ENCODE measurements at regions not wholly inside any gene's neighbourhood (a gene's known extent, or its start where the extent isn't known, plus 50 kb on each side); places are given as distances from the start of the nearest gene placed in this dataset.

DNA sequence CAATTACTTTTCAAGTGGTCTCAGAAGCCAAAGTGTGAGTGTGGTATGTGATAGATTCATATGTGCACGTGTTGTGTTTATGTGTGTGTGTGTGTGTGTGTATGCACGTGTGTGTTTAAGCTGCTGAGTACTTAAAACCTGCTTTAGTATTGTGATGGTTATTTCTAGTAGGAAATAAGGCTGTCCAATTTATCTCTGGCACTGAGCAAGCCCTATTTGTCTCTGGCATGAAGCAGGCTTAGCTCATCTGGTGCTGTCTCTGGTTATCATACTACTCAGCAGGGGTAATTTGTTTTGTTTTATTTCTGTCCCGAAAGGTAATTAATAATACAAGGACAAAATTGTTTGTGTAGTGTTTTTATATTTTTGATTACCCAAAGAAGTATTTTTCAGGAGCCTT, 333.7 kb downstream of the FAT3 start:
- no peak overlapping the region for H3K4me3 ChIP-seq (ENCODE audit: low read length in 2 of 2)
- intact Hi-C loops (cut with DNase I) = loop anchor here in 1 of 2 donors (10.0 kb wide), 1 partner anchor 344 kb away; no protein-coding TSS in a partner anchor
- no peak for ATAC-seq (ENCODE audit: low FRiP score)
- 35 to 43% methylated on average over 3 of the region's 3 CpGs for WGBS, 2 donors
- H3K27me3 ChIP-seq (ENCODE audit: control insufficient read depth in 1 of 2, insufficient read depth in 2 of 2, low read length in 1 of 2) = no peaks in the 10 kb centered on the region
- H3K9me3 ChIP-seq (ENCODE audit: control insufficient read depth, low read length) = no peaks in the 10 kb centered on the region
- H3K36me3 ChIP-seq (ENCODE audit: control insufficient read depth in 1 of 2, insufficient read depth in 2 of 2, low read length in 1 of 2) = no peaks in the 10 kb centered on the region
- no peaks in the 10 kb centered on the region for H3K4me1 ChIP-seq (ENCODE audit: control insufficient read depth in 1 of 2, insufficient read depth in 2 of 2, low read length in 2 of 2)
- no peak for DNase-seq
- H3K27ac ChIP-seq (ENCODE audit: low read depth in 1 of 2, low read length in 2 of 2) = no peak overlapping the region

DNA sequence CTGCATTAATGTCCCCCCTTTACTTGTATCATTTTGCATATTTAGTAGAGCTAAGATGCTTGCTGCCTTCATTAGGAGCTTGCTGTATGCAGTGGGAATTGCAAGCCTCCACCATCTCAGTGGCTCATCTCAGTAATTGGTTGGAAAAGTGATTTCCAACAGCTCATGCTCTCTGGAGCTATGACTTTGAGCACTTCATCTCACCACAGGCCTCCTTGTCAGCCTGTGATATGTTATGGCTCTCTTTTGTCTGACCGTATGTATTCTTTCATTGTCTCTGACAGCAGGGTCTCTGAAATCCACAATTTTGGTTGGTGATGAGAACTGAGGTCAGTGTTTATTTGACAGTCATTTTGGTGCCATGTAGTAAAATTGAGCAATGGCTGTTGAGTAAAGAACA, 345.1 kb downstream of the FAT3 start:
- ATAC-seq (ENCODE audit: low FRiP score) (no peak), DNase-seq (no peak)
- intact Hi-C loops (cut with DNase I) = no loop called here
- 85 to 92% methylated on average over 1 of the region's 1 CpG for WGBS, 2 donors
- Histone ChIP-seq H3K4me1 (ENCODE audit: control insufficient read depth in 1 of 2, insufficient read depth in 2 of 2, low read length in 2 of 2) (no peaks in the 10 kb centered on the region), H3K36me3 (ENCODE audit: control insufficient read depth in 1 of 2, insufficient read depth in 2 of 2, low read length in 1 of 2) (no peaks in the 10 kb centered on the region), H3K27me3 (ENCODE audit: control insufficient read depth in 1 of 2, insufficient read depth in 2 of 2, low read length in 1 of 2) (no peaks in the 10 kb centered on the region), H3K27ac (ENCODE audit: low read depth in 1 of 2, low read length in 2 of 2) (no peak overlapping the region), H3K4me3 (ENCODE audit: low read length in 2 of 2) (no peak overlapping the region), H3K9me3 (ENCODE audit: control insufficient read depth, low read length) (no peaks in the 10 kb centered on the region)

DNA sequence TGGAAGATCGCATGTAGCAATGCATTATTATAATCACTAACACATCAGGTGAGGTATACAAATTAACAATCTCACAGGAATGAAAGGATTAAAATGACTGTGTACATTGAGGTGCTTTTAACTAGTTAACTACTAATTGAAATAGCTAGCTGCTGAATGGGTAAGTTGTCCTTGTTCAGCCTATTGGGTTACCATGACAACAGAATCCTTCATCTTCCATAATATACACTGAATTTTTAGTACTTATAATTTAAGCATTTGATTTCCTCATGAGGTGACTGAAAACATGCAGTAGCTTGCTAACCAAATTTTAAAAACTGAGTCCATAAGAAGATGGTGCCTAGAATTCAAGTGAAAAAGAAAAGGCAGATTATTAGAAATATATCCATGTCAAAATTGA, 347.9 kb downstream of the FAT3 start:
- Histone ChIP-seq H3K4me1 (ENCODE audit: control insufficient read depth in 1 of 2, insufficient read depth in 2 of 2, low read length in 2 of 2) (no peaks in the 10 kb centered on the region), H3K27me3 (ENCODE audit: control insufficient read depth in 1 of 2, insufficient read depth in 2 of 2, low read length in 1 of 2) (no peaks in the 10 kb centered on the region), H3K27ac (ENCODE audit: low read depth in 1 of 2, low read length in 2 of 2) (no peak overlapping the region), H3K36me3 (ENCODE audit: control insufficient read depth in 1 of 2, insufficient read depth in 2 of 2, low read length in 1 of 2) (no peaks in the 10 kb centered on the region), H3K9me3 (ENCODE audit: control insufficient read depth, low read length) (no peaks in the 10 kb centered on the region), H3K4me3 (ENCODE audit: low read length in 2 of 2) (no peak overlapping the region)
- 99 to 100% methylated on average over 1 of the region's 1 CpG for WGBS, 2 donors
- DNase-seq = no peak
- intact Hi-C loops (cut with DNase I) = no loop called here
- ATAC-seq (ENCODE audit: low FRiP score) = no peak

DNA sequence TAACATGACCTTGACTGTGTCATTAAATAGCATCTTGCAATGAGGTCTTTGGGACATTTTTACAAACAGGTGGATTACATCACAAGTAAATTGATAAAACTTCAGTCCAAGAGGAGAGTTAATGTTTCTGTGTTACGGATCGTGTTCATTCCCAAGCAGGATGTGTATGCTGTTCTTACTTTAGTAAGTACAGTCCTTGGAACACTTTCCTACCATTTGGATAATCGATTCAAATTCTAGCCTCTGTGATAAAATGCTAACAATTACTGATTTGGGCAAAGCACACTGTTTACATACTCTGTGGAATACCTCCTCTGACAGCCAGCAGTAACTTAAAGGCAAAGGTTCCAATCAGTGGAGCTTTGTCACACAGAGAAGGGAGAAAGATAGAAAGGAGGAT, 351.7 kb downstream of the FAT3 start:
- no peaks in the 10 kb centered on the region for H3K27me3 ChIP-seq (ENCODE audit: control insufficient read depth in 1 of 2, insufficient read depth in 2 of 2, low read length in 1 of 2)
- ATAC-seq (ENCODE audit: low FRiP score) = no peak
- intact Hi-C loops (cut with DNase I) = no loop called here

DNA sequence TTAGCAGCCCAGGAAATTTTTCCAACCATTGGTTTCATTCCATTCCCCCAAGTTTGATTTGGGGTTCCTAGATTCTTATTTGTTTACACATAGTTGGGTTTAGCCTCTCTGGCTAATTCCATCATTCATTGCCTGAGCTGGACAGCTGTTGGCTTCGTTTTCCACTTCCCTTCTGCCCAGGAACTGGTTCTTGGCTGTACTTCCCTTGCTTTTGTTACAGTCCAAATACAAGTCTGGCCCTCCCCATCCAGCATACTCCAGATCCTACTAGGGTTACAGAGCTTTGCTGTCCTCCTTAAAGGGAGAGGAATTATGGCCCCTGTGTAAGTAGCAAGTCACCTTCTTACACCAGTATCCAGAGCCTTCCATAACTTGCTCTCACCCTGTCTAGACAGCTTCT, 356.3 kb downstream of the FAT3 start:
- 4% methylated on average over 1 of the region's 1 CpG for WGBS, 2 donors
- Histone ChIP-seq H3K9me3 (ENCODE audit: control insufficient read depth, low read length) (no peaks in the 10 kb centered on the region), H3K36me3 (ENCODE audit: control insufficient read depth in 1 of 2, insufficient read depth in 2 of 2, low read length in 1 of 2) (no peaks in the 10 kb centered on the region), H3K27ac (ENCODE audit: low read depth in 1 of 2, low read length in 2 of 2) (no peak overlapping the region), H3K4me3 (ENCODE audit: low read length in 2 of 2) (no peak overlapping the region), H3K4me1 (ENCODE audit: control insufficient read depth in 1 of 2, insufficient read depth in 2 of 2, low read length in 2 of 2) (peaks cover 0 to 2% of the 10 kb centered on the region in 2 donors), H3K27me3 (ENCODE audit: control insufficient read depth in 1 of 2, insufficient read depth in 2 of 2, low read length in 1 of 2) (no peaks in the 10 kb centered on the region)
- DNase-seq (no peak), ATAC-seq (ENCODE audit: low FRiP score) (no peak)
- intact Hi-C loops (cut with DNase I) = no loop called here

More for the DNA sequence above, 351.7 kb downstream of the FAT3 start:
- peaks cover 0 to 2% of the 10 kb centered on the region in 2 donors for H3K4me1 ChIP-seq (ENCODE audit: control insufficient read depth in 1 of 2, insufficient read depth in 2 of 2, low read length in 2 of 2)
- no peaks in the 10 kb centered on the region for H3K36me3 ChIP-seq (ENCODE audit: control insufficient read depth in 1 of 2, insufficient read depth in 2 of 2, low read length in 1 of 2)
- H3K27ac ChIP-seq (ENCODE audit: low read depth in 1 of 2, low read length in 2 of 2) = no peak overlapping the region
- no peak overlapping the region for H3K4me3 ChIP-seq (ENCODE audit: low read length in 2 of 2)
- no peak for DNase-seq
- H3K9me3 ChIP-seq (ENCODE audit: control insufficient read depth, low read length) = no peaks in the 10 kb centered on the region
- 65 to 72% methylated on average over 3 of the region's 3 CpGs for WGBS, 2 donors

DNA sequence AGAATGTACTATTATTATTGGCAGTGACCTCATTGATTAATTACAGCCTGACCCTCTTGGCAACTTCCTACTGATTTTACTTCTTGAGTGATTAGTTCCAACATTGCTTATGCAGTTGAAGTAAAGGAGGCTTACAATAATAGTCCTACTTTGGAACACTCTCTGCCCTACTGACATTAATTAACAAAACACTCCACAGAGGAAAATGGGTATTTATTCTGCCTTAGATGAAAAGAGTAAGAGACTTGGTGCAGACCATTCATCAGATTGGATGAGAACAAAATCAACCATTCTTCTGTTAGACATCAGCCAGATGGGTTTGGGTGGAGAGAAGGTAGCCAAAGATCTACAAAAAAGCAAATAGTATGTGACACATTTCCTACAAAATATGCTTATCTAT, 363.8 kb downstream of the FAT3 start:
- intact Hi-C loops (cut with DNase I) = no loop called here
- Histone ChIP-seq H3K36me3 (ENCODE audit: control insufficient read depth in 1 of 2, insufficient read depth in 2 of 2, low read length in 1 of 2) (no peaks in the 10 kb centered on the region), H3K27ac (ENCODE audit: low read depth in 1 of 2, low read length in 2 of 2) (no peak overlapping the region), H3K27me3 (ENCODE audit: control insufficient read depth in 1 of 2, insufficient read depth in 2 of 2, low read length in 1 of 2) (no peaks in the 10 kb centered on the region), H3K4me3 (ENCODE audit: low read length in 2 of 2) (no peak overlapping the region), H3K9me3 (ENCODE audit: control insufficient read depth, low read length) (no peaks in the 10 kb centered on the region), H3K4me1 (ENCODE audit: control insufficient read depth in 1 of 2, insufficient read depth in 2 of 2, low read length in 2 of 2) (no peaks in the 10 kb centered on the region)
- ATAC-seq (ENCODE audit: low FRiP score) (no peak), DNase-seq (no peak)

DNA sequence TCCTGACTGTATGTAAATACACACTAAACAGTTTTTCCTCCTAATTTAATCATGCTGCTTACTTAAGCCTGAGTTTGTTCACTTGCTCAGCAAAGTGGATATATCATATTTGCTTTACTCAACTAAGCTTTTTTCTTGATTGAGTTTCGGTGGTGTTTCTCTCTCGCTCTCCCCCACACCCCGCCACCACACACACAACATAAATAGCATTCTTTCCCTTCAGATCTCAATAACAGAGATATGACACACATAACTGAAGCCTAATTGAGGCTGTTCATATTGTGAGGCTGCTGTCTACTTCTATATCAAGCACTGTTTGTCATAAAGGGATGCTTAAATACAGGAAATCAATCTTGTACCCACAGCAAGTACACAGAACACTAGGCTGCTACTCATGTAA, 364.9 kb downstream of the FAT3 start:
- Histone ChIP-seq H3K4me1 (ENCODE audit: control insufficient read depth in 1 of 2, insufficient read depth in 2 of 2, low read length in 2 of 2) (no peaks in the 10 kb centered on the region), H3K4me3 (ENCODE audit: low read length in 2 of 2) (no peak overlapping the region), H3K27ac (ENCODE audit: low read depth in 1 of 2, low read length in 2 of 2) (no peak overlapping the region), H3K9me3 (ENCODE audit: control insufficient read depth, low read length) (no peaks in the 10 kb centered on the region), H3K36me3 (ENCODE audit: control insufficient read depth in 1 of 2, insufficient read depth in 2 of 2, low read length in 1 of 2) (no peaks in the 10 kb centered on the region), H3K27me3 (ENCODE audit: control insufficient read depth in 1 of 2, insufficient read depth in 2 of 2, low read length in 1 of 2) (no peaks in the 10 kb centered on the region)
- no peak for ATAC-seq (ENCODE audit: low FRiP score)
- WGBS, 2 donors = 98 to 99% methylated on average over 3 of the region's 3 CpGs
- no peak for DNase-seq
- intact Hi-C loops (cut with DNase I) = no loop called here

DNA sequence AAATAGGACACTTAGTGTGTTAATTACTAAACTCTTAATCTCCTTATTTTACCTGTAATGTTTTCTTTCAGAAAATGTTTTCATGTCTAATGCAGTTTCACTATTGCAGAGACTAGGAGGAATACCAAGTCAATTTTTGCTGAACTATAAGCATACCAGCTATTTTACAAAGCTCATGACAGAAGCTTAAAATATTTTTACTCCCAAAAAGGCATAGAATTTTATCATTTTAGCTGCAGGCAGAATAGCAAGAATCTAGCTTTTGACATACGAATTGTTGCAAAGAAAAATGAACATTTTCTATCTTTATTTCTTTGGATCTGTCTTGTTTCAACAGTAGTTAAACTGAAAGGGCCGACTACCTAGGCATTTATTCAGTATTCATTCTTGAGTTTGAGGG, 366.9 kb downstream of the FAT3 start:
- WGBS, 2 donors = 39 to 53% methylated on average over 2 of the region's 2 CpGs
- ATAC-seq (ENCODE audit: low FRiP score) = no peak
- no peaks in the 10 kb centered on the region for H3K27me3 ChIP-seq (ENCODE audit: control insufficient read depth in 1 of 2, insufficient read depth in 2 of 2, low read length in 1 of 2)

DNA sequence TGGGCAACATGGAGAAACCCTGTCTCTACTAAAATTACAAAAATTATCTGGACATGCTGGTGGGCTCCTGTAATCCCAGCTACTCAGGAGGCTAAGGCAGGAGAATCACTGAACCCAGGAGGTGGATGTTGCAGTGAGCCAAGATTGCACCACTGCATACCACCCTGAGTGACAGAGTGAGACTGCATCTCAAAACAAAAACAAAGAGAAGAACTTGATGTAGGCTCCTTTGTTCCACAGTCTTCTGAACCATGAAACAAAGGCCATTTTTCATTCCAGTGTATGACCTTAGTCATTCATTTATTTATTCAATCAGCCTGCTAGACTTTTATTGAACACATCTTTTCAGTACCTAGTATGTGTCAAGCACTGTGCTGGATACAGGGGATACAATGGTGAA, 369.6 kb downstream of the FAT3 start:
- ATAC-seq (ENCODE audit: low FRiP score) (no peak), DNase-seq (no peak)
- H3K4me1 ChIP-seq (ENCODE audit: control insufficient read depth in 1 of 2, insufficient read depth in 2 of 2, low read length in 2 of 2) = no peaks in the 10 kb centered on the region
- intact Hi-C loops (cut with DNase I) = no loop called here
- no peaks in the 10 kb centered on the region for H3K36me3 ChIP-seq (ENCODE audit: control insufficient read depth in 1 of 2, insufficient read depth in 2 of 2, low read length in 1 of 2)
- H3K4me3 ChIP-seq (ENCODE audit: low read length in 2 of 2) = no peak overlapping the region
- no peaks in the 10 kb centered on the region for H3K27me3 ChIP-seq (ENCODE audit: control insufficient read depth in 1 of 2, insufficient read depth in 2 of 2, low read length in 1 of 2)
- no peaks in the 10 kb centered on the region for H3K9me3 ChIP-seq (ENCODE audit: control insufficient read depth, low read length)
- H3K27ac ChIP-seq (ENCODE audit: low read depth in 1 of 2, low read length in 2 of 2) = no peak overlapping the region

More for the DNA sequence above, 366.9 kb downstream of the FAT3 start:
- no peak for DNase-seq
- Histone ChIP-seq H3K4me1 (ENCODE audit: control insufficient read depth in 1 of 2, insufficient read depth in 2 of 2, low read length in 2 of 2) (no peaks in the 10 kb centered on the region), H3K36me3 (ENCODE audit: control insufficient read depth in 1 of 2, insufficient read depth in 2 of 2, low read length in 1 of 2) (no peaks in the 10 kb centered on the region), H3K27ac (ENCODE audit: low read depth in 1 of 2, low read length in 2 of 2) (no peak overlapping the region), H3K4me3 (ENCODE audit: low read length in 2 of 2) (no peak overlapping the region), H3K9me3 (ENCODE audit: control insufficient read depth, low read length) (no peaks in the 10 kb centered on the region)
- intact Hi-C loops (cut with DNase I) = no loop called here
